ENCODE measurements at regions not wholly inside any gene's neighbourhood (a gene's known extent, or its start where the extent isn't known, plus 50 kb on each side); places are given as distances from the start of the nearest gene placed in this dataset.

GRCh38 chr6:80548532-80548931 lies 442.1 kb downstream of the BCKDHB start:
- H3K4me3 ChIP-seq (ENCODE audit: low read depth, low read length) = no peak overlapping the region
- TF ChIP-seq CTCF (IDR thresholded peaks at IDR 0.05; ENCODE audit: insufficient read depth, low read depth, low read length, missing control alignments) = no peak
- no peak for DNase-seq (ENCODE audit: low read depth)

GRCh38 chr6:80547827-80548226 lies 441.4 kb downstream of the BCKDHB start:
- no peak for TF ChIP-seq CTCF (IDR thresholded peaks at IDR 0.05; ENCODE audit: insufficient read depth, low read depth, low read length, missing control alignments)
- H3K4me3 ChIP-seq (ENCODE audit: low read depth, low read length) = no peak overlapping the region
- no peak for DNase-seq (ENCODE audit: low read depth)

- no peak overlapping the region for H3K4me3 ChIP-seq (ENCODE audit: low read depth, low read length)
- no peak for DNase-seq (ENCODE audit: low read depth)
Measured at GRCh38 chr6:80544976-80545722, 438.7 kb downstream of the BCKDHB start.

GRCh38 chr6:80544555-80544954 lies 438.1 kb downstream of the BCKDHB start:
- DNase-seq (ENCODE audit: low read depth) = no peak

More at GRCh38 chr6:80544976-80545722, 438.7 kb downstream of the BCKDHB start:
- TF ChIP-seq CTCF (IDR thresholded peaks at IDR 0.05; ENCODE audit: insufficient read depth, low read depth, low read length, missing control alignments) = no peak

GRCh38 chr6:80543598-80544222 lies 437.2 kb downstream of the BCKDHB start:
- DNase-seq (ENCODE audit: low read depth) = no peak
- H3K4me3 ChIP-seq (ENCODE audit: low read depth, low read length) = no peak overlapping the region
- TF ChIP-seq CTCF (IDR thresholded peaks at IDR 0.05; ENCODE audit: insufficient read depth, low read depth, low read length, missing control alignments) = no peak

More at GRCh38 chr6:80544555-80544954, 438.1 kb downstream of the BCKDHB start:
- H3K4me3 ChIP-seq (ENCODE audit: low read depth, low read length) = no peak overlapping the region
- TF ChIP-seq CTCF (IDR thresholded peaks at IDR 0.05; ENCODE audit: insufficient read depth, low read depth, low read length, missing control alignments) = no peak

GRCh38 chr6:80543151-80543550 lies 436.7 kb downstream of the BCKDHB start:
- DNase-seq (ENCODE audit: low read depth) = no peak
- no peak overlapping the region for H3K4me3 ChIP-seq (ENCODE audit: low read depth, low read length)
- TF ChIP-seq CTCF (IDR thresholded peaks at IDR 0.05; ENCODE audit: insufficient read depth, low read depth, low read length, missing control alignments) = no peak
